Loucy (cell line): ENCODE measurements at regions not wholly inside any gene's neighbourhood (a gene's known extent, or its start where the extent isn't known, plus 50 kb on each side); places are given as distances from the start of the nearest gene placed in this dataset.
A peak's percentile ranks its signal among the peaks of the same experiment; 100 is the strongest.

ENCODE experiments used
- H2AFZ ChIP-seq: fragments of 200-600 bp; sonication (generic); 2 replicates; pipeline ENCODE4 v1.6.0; 2016; ENCODE audit warnings: antibody characterized with exemption, mild to moderate bottlenecking, low read length, moderate library complexity
- H3F3A ChIP-seq: fragments of 200-600 bp; 2 replicates; pipeline ENCODE4 v1.6.0; 2016; ENCODE audit warnings: antibody characterized with exemption, low read depth, mild to moderate bottlenecking
- H3K27me3 ChIP-seq: fragments of 200-600 bp; sonication (generic); 2 replicates; pipeline ENCODE4 v1.6.1; 2014; ENCODE audit warnings: low read length, mild to moderate bottlenecking; ENCODE audit not compliant: insufficient read depth, poor library complexity, severe bottlenecking
- H3K36me3 ChIP-seq: fragments of 200-600 bp; sonication (generic); 2 replicates; pipeline ENCODE4 v1.6.1; 2016; ENCODE audit warnings: low read length; ENCODE audit not compliant: insufficient read depth
- H3K4me1 ChIP-seq: fragments of 200-600 bp; sonication (generic); 2 replicates; pipeline ENCODE4 v1.5.1; 2014; ENCODE audit warnings: low read length, mild to moderate bottlenecking; ENCODE audit not compliant: insufficient read depth, poor library complexity, severe bottlenecking
- H3K4me2 ChIP-seq: fragments of 200-600 bp; sonication (generic); 2 replicates; pipeline ENCODE4 v1.6.0; 2014; ENCODE audit warnings: antibody characterized with exemption, low read length, low read depth, mild to moderate bottlenecking; ENCODE audit not compliant: poor library complexity, severe bottlenecking
- H3K4me3 ChIP-seq: fragments of 200-600 bp; sonication (generic); 2 replicates; pipeline ENCODE4 v1.5.1; 2014; ENCODE audit warnings: low read length, mild to moderate bottlenecking, mixed read lengths; ENCODE audit not compliant: poor library complexity, severe bottlenecking
- H3K79me2 ChIP-seq: fragments of 200-600 bp; sonication (generic); 2 replicates; pipeline ENCODE4 v1.6.1; 2014; ENCODE audit warnings: low read length; ENCODE audit not compliant: insufficient read depth
- H3K9ac ChIP-seq: fragments of 200-600 bp; sonication (generic); 2 replicates; pipeline ENCODE4 v1.6.0; 2014; ENCODE audit warnings: mild to moderate bottlenecking, low read depth, low read length, moderate library complexity; ENCODE audit not compliant: poor library complexity, severe bottlenecking
- H3K9me2 ChIP-seq: fragments of 200-600 bp; sonication (generic); replicated peaks from 2 replicates; pipeline ENCODE4 v1.6.1; 2016; ENCODE audit warnings: low read depth, low read length, mixed read lengths
- H3K9me3 ChIP-seq: fragments of 200-600 bp; sonication (generic); 2 replicates; pipeline ENCODE4 v1.6.1; 2014; ENCODE audit warnings: mild to moderate bottlenecking, antibody characterized with exemption, low read length, low read depth; ENCODE audit not compliant: insufficient read depth
- H4K20me1 ChIP-seq: fragments of 200-600 bp; sonication (generic); 2 replicates; pipeline ENCODE4 v1.6.0; 2014; ENCODE audit warnings: antibody characterized with exemption, low read length, mild to moderate bottlenecking; ENCODE audit not compliant: insufficient read depth, poor library complexity, severe bottlenecking
- CTCF ChIP-seq: fragments of 200-600 bp; sonication (generic); conservative IDR thresholded peaks from 2 replicates; pipeline ENCODE4 v1.5.1; 2014; ENCODE audit warnings: mild to moderate bottlenecking, antibody characterized with exemption, low read length
- EZH2phosphoT487 ChIP-seq: fragments of 200-600 bp; IDR thresholded peaks from 2 replicates; pipeline ENCODE4 v1.6.1; 2018; ENCODE audit warnings: antibody characterized with exemption, mild to moderate bottlenecking, moderate library complexity, borderline replicate concordance

DNA sequence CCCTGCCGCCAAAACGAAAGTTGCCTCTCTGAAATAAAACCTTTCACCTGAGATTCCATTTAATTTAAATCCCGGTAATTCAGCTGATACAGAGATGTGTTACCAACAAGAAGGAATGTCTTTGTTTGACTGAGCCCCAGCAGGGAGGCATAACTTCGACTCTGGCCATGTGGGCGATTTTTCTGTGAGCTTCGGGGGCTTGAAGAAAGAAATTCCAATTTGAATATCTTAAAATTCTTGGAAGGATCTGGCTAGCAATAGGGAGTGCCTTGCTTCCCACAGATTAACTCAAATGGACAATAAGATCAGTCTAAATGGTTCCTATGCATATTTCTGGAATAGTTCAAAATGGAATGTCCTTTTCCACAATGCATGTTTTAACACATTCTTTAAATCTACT is 252.5 kb upstream of the TMPO start:
- Histone ChIP-seq H3K9me3 (no peaks in the 10 kb centered on the region), H4K20me1 (no peaks in the 10 kb centered on the region), H3K4me3 (no peak overlapping the region), H3K4me1 (peaks cover 11% of the 10 kb centered on the region), H3K9ac (no peak overlapping the region), H3K79me2 (no peaks in the 10 kb centered on the region), H2AFZ (peak overlapping the region; percentile 62), H3K4me2 (no peak overlapping the region), H3K36me3 (no peaks in the 10 kb centered on the region), H3F3A (no peaks in the 10 kb centered on the region), H3K9me2 (no peaks in the 10 kb centered on the region), H3K27me3 (no peaks in the 10 kb centered on the region)
- TF ChIP-seq EZH2phosphoT487 (no peak), CTCF (no peak)

GRCh38 chr12:98274430-98275130 is 240.8 kb upstream of the TMPO start:
- no peaks in the 10 kb centered on the region for H3K79me2 ChIP-seq
- peak overlapping the region; percentile 8 for H3K4me3 ChIP-seq
- H2AFZ ChIP-seq: peak overlapping the region; percentile 53
- H3K9me2 ChIP-seq: no peaks in the 10 kb centered on the region
- no peaks in the 10 kb centered on the region for H4K20me1 ChIP-seq
- H3K4me2 ChIP-seq: peak overlapping the region; percentile 58
- peaks cover 6% of the 10 kb centered on the region; the same call in 1 of the 2 replicates for H3K9me3 ChIP-seq
- no peak for TF ChIP-seq CTCF
- no peak for TF ChIP-seq EZH2phosphoT487
- peaks cover 39% of the 10 kb centered on the region for H3K4me1 ChIP-seq
- H3K27me3 ChIP-seq: no peaks in the 10 kb centered on the region
- no peaks in the 10 kb centered on the region for H3F3A ChIP-seq
- H3K9ac ChIP-seq: peak overlapping the region; percentile 28
- no peaks in the 10 kb centered on the region for H3K36me3 ChIP-seq

- H3K27me3 ChIP-seq: no peaks in the 10 kb centered on the region
- H2AFZ ChIP-seq: peak overlapping the region; percentile 53
- H3K9me3 ChIP-seq: 0 out of 2 replicates have a peak, but pooled peaks cover 2% of the 10 kb centered on the region
- no peak for TF ChIP-seq CTCF
- no peak for TF ChIP-seq EZH2phosphoT487
- peak overlapping the region; percentile 8 for H3K4me3 ChIP-seq
- peak overlapping the region; percentile 58 for H3K4me2 ChIP-seq
- no peaks in the 10 kb centered on the region for H4K20me1 ChIP-seq
- no peaks in the 10 kb centered on the region for H3K79me2 ChIP-seq
- H3K9ac ChIP-seq: no peak overlapping the region
- H3F3A ChIP-seq: no peaks in the 10 kb centered on the region
- peaks cover 39% of the 10 kb centered on the region for H3K4me1 ChIP-seq
- H3K36me3 ChIP-seq: no peaks in the 10 kb centered on the region
- H3K9me2 ChIP-seq: no peaks in the 10 kb centered on the region
These were observed 240.3 kb upstream of the TMPO start for GRCh38 chr12:98275131-98275475.
